ENCODE measurements at regions not wholly inside any gene's neighbourhood (a gene's known extent, or its start where the extent isn't known, plus 50 kb on each side); places are given as distances from the start of the nearest gene placed in this dataset.

DNA sequence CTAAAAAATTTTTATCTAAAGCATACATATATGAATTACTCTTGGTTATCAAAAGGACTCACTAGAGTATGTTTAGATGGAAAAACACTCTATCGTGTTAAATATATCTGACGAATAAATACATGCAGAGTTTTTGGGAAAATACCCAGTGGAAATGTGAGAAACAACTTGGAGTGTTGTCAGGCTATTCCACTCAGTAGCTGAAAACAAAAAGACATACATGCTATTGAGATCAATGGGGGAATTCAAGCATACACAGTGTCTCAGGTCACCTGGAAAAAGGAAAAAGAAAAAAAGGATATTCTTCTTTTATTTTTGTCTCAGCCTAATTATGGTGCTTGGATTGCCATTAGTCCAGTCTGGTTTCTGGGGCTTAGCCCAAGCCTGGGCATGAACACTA, 247.0 kb upstream of the LYPLAL1 start:
- TF ChIP-seq, protein P1, sequence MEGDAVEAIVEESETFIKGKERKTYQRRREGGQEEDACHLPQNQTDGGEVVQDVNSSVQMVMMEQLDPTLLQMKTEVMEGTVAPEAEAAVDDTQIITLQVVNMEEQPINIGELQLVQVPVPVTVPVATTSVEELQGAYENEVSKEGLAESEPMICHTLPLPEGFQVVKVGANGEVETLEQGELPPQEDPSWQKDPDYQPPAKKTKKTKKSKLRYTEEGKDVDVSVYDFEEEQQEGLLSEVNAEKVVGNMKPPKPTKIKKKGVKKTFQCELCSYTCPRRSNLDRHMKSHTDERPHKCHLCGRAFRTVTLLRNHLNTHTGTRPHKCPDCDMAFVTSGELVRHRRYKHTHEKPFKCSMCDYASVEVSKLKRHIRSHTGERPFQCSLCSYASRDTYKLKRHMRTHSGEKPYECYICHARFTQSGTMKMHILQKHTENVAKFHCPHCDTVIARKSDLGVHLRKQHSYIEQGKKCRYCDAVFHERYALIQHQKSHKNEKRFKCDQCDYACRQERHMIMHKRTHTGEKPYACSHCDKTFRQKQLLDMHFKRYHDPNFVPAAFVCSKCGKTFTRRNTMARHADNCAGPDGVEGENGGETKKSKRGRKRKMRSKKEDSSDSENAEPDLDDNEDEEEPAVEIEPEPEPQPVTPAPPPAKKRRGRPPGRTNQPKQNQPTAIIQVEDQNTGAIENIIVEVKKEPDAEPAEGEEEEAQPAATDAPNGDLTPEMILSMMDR (IDR thresholded peaks at IDR 0.05; ENCODE audit: low read length), result no peak
- TF ChIP-seq EZH2 (optimal IDR thresholded peaks at IDR 0.05; ENCODE audit: low read depth, low read length), result no peak
- no peak for TF ChIP-seq EZH2phosphoT487 (IDR thresholded peaks at IDR 0.05; ENCODE audit: low read length)

Data from MM.1S (cell line).